Putamen (tissue), 1 donor: ENCODE measurements at regions not wholly inside any gene's neighbourhood (a gene's known extent, or its start where the extent isn't known, plus 50 kb on each side); places are given as distances from the start of the nearest gene placed in this dataset.
A peak's percentile ranks its signal among the peaks of the same experiment; 100 is the strongest.

Source experiments
- DNase-seq: peaks from one replicate; pipeline ENCODE4 v3.0.0-alpha.2; 2016; ENCODE audit warnings: low spot score

GRCh38 chr4:23401572-23401971, 488.3 kb downstream of the PPARGC1A start:
- DNase-seq, result no peak

GRCh38 chr4:23392860-23393458, 496.9 kb downstream of the PPARGC1A start:
- DNase-seq, result no peak

GRCh38 chr4:23390246-23390645, 499.6 kb downstream of the PPARGC1A start:
- no peak for DNase-seq

GRCh38 chr4:23388699-23389395, 501.0 kb downstream of the PPARGC1A start:
- DNase-seq, result no peak

- DNase-seq, result no peak
These were observed 501.6 kb downstream of the PPARGC1A start for GRCh38 chr4:23388255-23388654.

- DNase-seq, result no peak
These were observed 505.1 kb downstream of the PPARGC1A start for GRCh38 chr4:23384741-23385140.

- no peak for DNase-seq
These were observed 507.0 kb downstream of the PPARGC1A start for GRCh38 chr4:23382879-23383278.

GRCh38 chr4:23374259-23374658, 515.6 kb downstream of the PPARGC1A start:
- DNase-seq, result no peak

GRCh38 chr4:23373261-23373660, 516.6 kb downstream of the PPARGC1A start:
- peak; percentile 6 for DNase-seq

- DNase-seq, result no peak
These were observed 518.3 kb downstream of the PPARGC1A start for GRCh38 chr4:23371533-23371932.

GRCh38 chr4:23369331-23369730, 520.5 kb downstream of the PPARGC1A start:
- no peak for DNase-seq

- no peak for DNase-seq
These were observed 521.7 kb downstream of the PPARGC1A start for GRCh38 chr4:23368081-23368697.

- no peak for DNase-seq
These were observed 523.3 kb downstream of the PPARGC1A start for GRCh38 chr4:23366557-23366906.

- DNase-seq, result no peak
These were observed 523.8 kb downstream of the PPARGC1A start for GRCh38 chr4:23365871-23366556.

GRCh38 chr4:23365086-23365485, 524.8 kb downstream of the PPARGC1A start:
- no peak for DNase-seq

- no peak for DNase-seq
These were observed 525.7 kb downstream of the PPARGC1A start for GRCh38 chr4:23364167-23364566.

- DNase-seq, result no peak
These were observed 528.4 kb downstream of the PPARGC1A start for GRCh38 chr4:23361453-23361852.

- no peak for DNase-seq
These were observed 529.1 kb downstream of the PPARGC1A start for GRCh38 chr4:23360718-23361117.

- no peak for DNase-seq
These were observed 534.6 kb downstream of the PPARGC1A start for GRCh38 chr4:23355258-23355657.

GRCh38 chr4:23353200-23353599, 536.6 kb downstream of the PPARGC1A start:
- DNase-seq, result no peak

GRCh38 chr4:23348789-23349498, 540.9 kb downstream of the PPARGC1A start:
- DNase-seq, result no peak

- no peak for DNase-seq
These were observed 552.6 kb downstream of the PPARGC1A start for GRCh38 chr4:23337292-23337691.
